Esophagus squamous epithelium (tissue), 4 donors: ENCODE measurements at regions not wholly inside any gene's neighbourhood (a gene's known extent, or its start where the extent isn't known, plus 50 kb on each side); places are given as distances from the start of the nearest gene placed in this dataset.

Source experiments
- CTCF ChIP-seq, 6 experiments: fragments of 450-650 bp in 4 of 6; fragments of 200-600 bp in 2 of 6; sonication (generic) in 2 of 6; IDR thresholded peaks; one replicate each; pipeline ENCODE4 v1.5.1; 2016 to 2019; ENCODE audit warnings: antibody characterized with exemption in 6 of 6, mild to moderate bottlenecking in 4 of 6, moderate library complexity in 4 of 6
- POLR2A ChIP-seq, 4 donors: fragments of 450-650 bp; IDR thresholded peaks; one replicate each; pipeline ENCODE4 v1.6.1; 2017; ENCODE audit warnings: antibody characterized with exemption in 4 of 4, mild to moderate bottlenecking in 4 of 4, moderate library complexity in 3 of 4

- TF ChIP-seq CTCF (IDR thresholded peaks at IDR 0.05) (no peak), POLR2A (IDR thresholded peaks at IDR 0.05) (no peak)
These were observed 235.4 kb downstream of the HDGFL1 start for GRCh38 chr6:22804620-22805261.
